ENCODE measurements at regions not wholly inside any gene's neighbourhood (a gene's known extent, or its start where the extent isn't known, plus 50 kb on each side); places are given as distances from the start of the nearest gene placed in this dataset.

DNA sequence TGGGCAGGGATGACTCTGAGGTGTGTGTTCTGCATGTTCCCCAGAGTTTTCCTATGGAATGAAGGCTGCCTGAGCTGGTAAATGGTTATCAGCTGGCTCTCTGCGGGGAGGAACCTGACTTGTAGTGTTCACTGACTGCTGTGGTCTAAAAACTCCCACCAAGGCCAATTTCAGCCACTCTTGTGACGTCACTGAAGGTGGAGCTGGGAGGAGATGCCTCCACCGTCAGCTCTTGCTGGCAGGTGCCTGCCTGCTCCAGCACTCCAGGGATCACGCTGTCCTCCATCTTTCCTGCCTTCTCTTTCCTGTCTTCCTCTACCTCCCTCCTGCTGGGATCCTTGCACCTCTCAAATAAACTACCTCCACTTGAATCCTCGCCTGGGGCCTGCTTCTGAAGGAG is 209.5 kb upstream of the HS6ST1 start:
- Histone ChIP-seq H4K20me1 (ENCODE audit: insufficient read depth, low read length) (no peaks in the 10 kb centered on the region), H3K27ac (ENCODE audit: extremely low read length, insufficient read depth, low read length) (no peak overlapping the region), H3K79me2 (ENCODE audit: insufficient read depth, low read length) (no peaks in the 10 kb centered on the region), H3K4me1 (ENCODE audit: insufficient read depth, low read length) (no peaks in the 10 kb centered on the region), H3K9me3 (ENCODE audit: low read length) (no peaks in the 10 kb centered on the region), H2AFZ (ENCODE audit: low read length) (no peak overlapping the region), H3K9ac (ENCODE audit: insufficient read depth, low read depth, low read length) (no peak overlapping the region), H3K27me3 (ENCODE audit: control insufficient read depth in 1 of 2, insufficient read depth in 2 of 2, low read length in 2 of 2) (peaks cover 5 to 47% of the 10 kb centered on the region in 2 experiments; a peak in 3 of 5 replicates), H3K4me3 (replicated peaks in 1 of 3; ENCODE audit: insufficient read depth in 1 of 3, low read depth in 2 of 3, low read length in 3 of 3) (no peak overlapping the region), H3K4me2 (ENCODE audit: low read depth, low read length) (no peak overlapping the region), H3K36me3 (replicated peaks in 1 of 2; ENCODE audit: control insufficient read depth in 1 of 2, insufficient read depth in 2 of 2, low read length in 2 of 2) (no peaks in the 10 kb centered on the region)
- ATAC-seq: no peak
- BruUV-seq (replicated peaks): no TSS peak
- no peak for FAIRE-seq
- in situ Hi-C loops (cut with HindIII; ENCODE audit: extremely low pct_ligation_motif_present, low pct_unique_long_range_greater_than_20kb): no loop called here
- ChIA-PET POLR2A (no interaction called here), CTCF (ENCODE audit: low intra/inter-chr PET ratio, low total read pairs) (no interaction called here)
- 21% methylated on average over 4 of the region's 5 CpGs for WGBS (ENCODE audit: low lambda C conversion rate)
- no peak for DNase-seq (ENCODE audit: low spot score)
- TF ChIP-seq, protein P1, sequence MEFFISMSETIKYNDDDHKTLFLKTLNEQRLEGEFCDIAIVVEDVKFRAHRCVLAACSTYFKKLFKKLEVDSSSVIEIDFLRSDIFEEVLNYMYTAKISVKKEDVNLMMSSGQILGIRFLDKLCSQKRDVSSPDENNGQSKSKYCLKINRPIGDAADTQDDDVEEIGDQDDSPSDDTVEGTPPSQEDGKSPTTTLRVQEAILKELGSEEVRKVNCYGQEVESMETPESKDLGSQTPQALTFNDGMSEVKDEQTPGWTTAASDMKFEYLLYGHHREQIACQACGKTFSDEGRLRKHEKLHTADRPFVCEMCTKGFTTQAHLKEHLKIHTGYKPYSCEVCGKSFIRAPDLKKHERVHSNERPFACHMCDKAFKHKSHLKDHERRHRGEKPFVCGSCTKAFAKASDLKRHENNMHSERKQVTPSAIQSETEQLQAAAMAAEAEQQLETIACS (CRISPR knock-in tag; IDR thresholded peaks at IDR 0.05): no peak
- TF ChIP-seq ZBTB42 (CRISPR knock-in tag; IDR thresholded peaks at IDR 0.05) (no peak), CREB1 (IDR thresholded peaks at IDR 0.05) (peak; percentile 98), CREB1 (CRISPR knock-in tag; IDR thresholded peaks at IDR 0.05) (no peak), JARID2 (CRISPR knock-in tag; IDR thresholded peaks at IDR 0.05; ENCODE audit: insufficient replicate concordance) (no peak), FIP1L1 (IDR thresholded peaks at IDR 0.05; ENCODE audit: borderline replicate concordance, insufficient read depth, low read depth, low read length) (no peak), ZNF772 (CRISPR knock-in tag; IDR thresholded peaks at IDR 0.05) (no peak), MEF2D (CRISPR knock-in tag; IDR thresholded peaks at IDR 0.05) (no peak), ATF7 (IDR thresholded peaks at IDR 0.05) (peak; percentile 87), ATF7 (CRISPR knock-in tag; IDR thresholded peaks at IDR 0.05) (no peak), ZNF567 (CRISPR knock-in tag; IDR thresholded peaks at IDR 0.05; ENCODE audit: borderline replicate concordance) (no peak)
- TF ChIP-seq, protein P2, sequence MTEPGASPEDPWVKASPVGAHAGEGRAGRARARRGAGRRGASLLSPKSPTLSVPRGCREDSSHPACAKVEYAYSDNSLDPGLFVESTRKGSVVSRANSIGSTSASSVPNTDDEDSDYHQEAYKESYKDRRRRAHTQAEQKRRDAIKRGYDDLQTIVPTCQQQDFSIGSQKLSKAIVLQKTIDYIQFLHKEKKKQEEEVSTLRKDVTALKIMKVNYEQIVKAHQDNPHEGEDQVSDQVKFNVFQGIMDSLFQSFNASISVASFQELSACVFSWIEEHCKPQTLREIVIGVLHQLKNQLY (CRISPR knock-in tag; IDR thresholded peaks at IDR 0.05): no peak
- intact Hi-C loops (cut with micrococcal nuclease; ENCODE audit: unreplicated experiment): loop anchor here (5.0 kb wide), 1 partner anchor 1296 kb away; no protein-coding TSS in a partner anchor
